Left lung (tissue), 4 donors: ENCODE measurements at regions not wholly inside any gene's neighbourhood (a gene's known extent, or its start where the extent isn't known, plus 50 kb on each side); places are given as distances from the start of the nearest gene placed in this dataset.

ENCODE experiments used
- ATAC-seq: fragments of 200-7000 bp; cut with Tn5 transposase; one replicate; pipeline ENCODE4 v1.9.1; 2020; ENCODE audit warnings: moderate library complexity
- DNase-seq, 4 donors: peaks; one replicate each; pipeline ENCODE4 v3.0.0-alpha.2; 2013 to 2020
- H3K27ac ChIP-seq, 2 donors: fragments of 200-600 bp; sonication (generic) in 1 of 2; one replicate each; pipeline versions ENCODE4 v1.5.0 to v1.8.0; 2020 to 2021
- H3K27me3 ChIP-seq, 2 donors: fragments of 200-600 bp; sonication (generic) in 1 of 2; one replicate each; pipeline versions ENCODE4 v1.5.0 to v1.8.0; 2020 to 2021
- H3K36me3 ChIP-seq, 2 donors: fragments of 200-600 bp; sonication (generic) in 1 of 2; one replicate each; pipeline versions ENCODE4 v1.5.0 to v1.8.0; 2020 to 2021
- H3K4me1 ChIP-seq, 2 donors: fragments of 200-600 bp; one replicate each; pipeline ENCODE4 v1.8.0; 2021
- H3K4me3 ChIP-seq, 2 donors: fragments of 200-600 bp; sonication (generic) in 1 of 2; one replicate each; pipeline versions ENCODE4 v1.5.0 to v1.8.0; 2020 to 2021; ENCODE audit warnings: mild to moderate bottlenecking in 1 of 2
- H3K9me3 ChIP-seq, 2 donors: fragments of 200-600 bp; sonication (generic) in 1 of 2; one replicate each; pipeline versions ENCODE4 v1.5.0 to v1.8.0; 2020 to 2021
- CTCF ChIP-seq, 2 donors: fragments of 200-600 bp; sonication (generic) in 1 of 2; IDR thresholded peaks; one replicate each; pipeline versions ENCODE4 v1.5.0 to v1.8.0; 2021; ENCODE audit warnings: antibody characterized with exemption in 2 of 2
- intact Hi-C, 2 donors: fragments of 100-400 bp; cut with DNase I; formaldehyde crosslinking; loops; one replicate each; pipeline versions ENCODE4 v1.11.2 to v1.14.2; 2022
- donor health status: DM: no; HTN: yes; CAD: no.
- donor health status: DM: no; HTN: no; CAD: no.

DNA sequence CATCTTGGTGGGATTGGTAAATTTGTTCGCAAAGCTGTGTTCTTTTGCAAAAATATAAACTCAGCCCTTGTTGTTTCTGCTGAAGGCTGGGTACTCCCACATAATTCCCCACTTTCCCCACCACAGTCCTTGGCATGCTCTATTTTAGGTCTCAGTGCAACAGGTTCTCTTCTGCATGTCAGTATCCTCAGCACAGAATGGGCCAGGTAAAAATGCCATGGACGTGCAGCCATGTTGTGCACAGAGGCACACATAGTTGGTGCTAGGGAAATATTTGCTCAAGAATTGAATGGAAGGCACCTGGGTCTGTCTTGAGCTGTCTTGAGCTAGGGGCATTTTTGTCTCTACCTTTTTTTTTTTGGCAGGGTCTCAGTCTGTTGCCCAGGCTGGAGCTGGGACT lies 87.8 kb upstream of the LHX5 start:
- Histone ChIP-seq H3K36me3 (no peaks in the 10 kb centered on the region), H3K27ac (no peak overlapping the region), H3K4me1 (no peaks in the 10 kb centered on the region), H3K27me3 (peaks cover 0 to 70% of the 10 kb centered on the region in 2 donors), H3K9me3 (no peaks in the 10 kb centered on the region), H3K4me3 (no peak overlapping the region)
- intact Hi-C loops = no loop called here
- ATAC-seq (no peak), DNase-seq (no peak)
- no peak for TF ChIP-seq CTCF (IDR thresholded peaks at IDR 0.05)

DNA sequence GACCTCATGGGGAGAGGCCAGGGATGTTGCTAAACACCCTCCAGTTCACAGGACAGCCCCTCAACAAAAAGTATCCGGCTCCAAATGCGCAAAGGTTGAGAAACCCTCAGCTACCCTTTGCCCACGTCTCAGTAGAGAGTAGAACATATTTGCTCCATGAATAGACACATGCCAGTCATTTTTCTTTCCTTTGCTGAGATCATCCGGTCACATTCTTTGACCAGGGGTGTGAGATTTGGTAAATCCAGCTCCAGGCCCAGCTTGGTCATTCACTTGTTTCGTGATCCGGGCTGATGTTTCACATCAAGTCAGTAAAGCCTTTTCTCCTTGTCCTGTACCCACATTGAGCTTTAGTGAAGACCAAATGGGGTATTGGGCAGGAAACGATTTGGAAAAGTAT lies 83.6 kb upstream of the LHX5 start:
- ATAC-seq = no peak
- no peak for DNase-seq
- no peaks in the 10 kb centered on the region for H3K36me3 ChIP-seq
- H3K4me1 ChIP-seq = no peaks in the 10 kb centered on the region
- no peak overlapping the region for H3K27ac ChIP-seq
- H3K4me3 ChIP-seq = no peak overlapping the region
- H3K27me3 ChIP-seq = peaks cover 0 to 66% of the 10 kb centered on the region in 2 donors
- H3K9me3 ChIP-seq = no peaks in the 10 kb centered on the region
- intact Hi-C loops = no loop called here
- no peak for TF ChIP-seq CTCF (IDR thresholded peaks at IDR 0.05)

DNA sequence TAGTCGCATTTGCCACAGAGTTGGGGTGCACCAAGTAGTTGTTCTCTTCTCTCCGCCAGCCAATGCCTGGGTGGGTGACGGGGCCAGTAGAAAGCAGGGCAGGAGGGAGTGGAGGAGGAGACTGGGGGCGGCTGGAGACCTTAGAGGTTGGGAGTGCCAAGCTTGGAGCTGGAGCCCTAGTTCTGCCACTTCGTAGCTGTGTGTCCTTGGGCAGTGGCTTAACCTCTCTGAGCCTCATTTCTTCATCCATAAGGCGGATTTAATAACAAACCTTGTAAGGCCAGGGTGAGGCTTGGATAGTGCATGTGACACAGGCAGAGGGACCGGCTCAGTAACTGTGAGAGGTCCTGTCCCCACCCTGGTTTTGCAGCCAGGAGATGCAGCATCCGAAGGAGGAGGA lies 81.1 kb upstream of the LHX5 start:
- H3K27ac ChIP-seq = no peak overlapping the region
- ATAC-seq (no peak), DNase-seq (no peak)
- intact Hi-C loops = no loop called here
- TF ChIP-seq CTCF (IDR thresholded peaks at IDR 0.05) = no peak
- peaks cover 0 to 55% of the 10 kb centered on the region in 2 donors for H3K27me3 ChIP-seq
- H3K9me3 ChIP-seq = peaks cover 0 to 7% of the 10 kb centered on the region in 2 donors
- no peaks in the 10 kb centered on the region for H3K4me1 ChIP-seq
- no peaks in the 10 kb centered on the region for H3K36me3 ChIP-seq
- H3K4me3 ChIP-seq = no peak overlapping the region

- no peak overlapping the region for H3K27ac ChIP-seq
- peaks cover 0 to 57% of the 10 kb centered on the region in 2 donors for H3K27me3 ChIP-seq
- no peak for DNase-seq
- ATAC-seq = no peak
- H3K4me1 ChIP-seq = no peaks in the 10 kb centered on the region
- intact Hi-C loops = no loop called here
- H3K4me3 ChIP-seq = no peak overlapping the region
- H3K9me3 ChIP-seq = peaks cover 0 to 7% of the 10 kb centered on the region in 2 donors
- H3K36me3 ChIP-seq = no peaks in the 10 kb centered on the region
- TF ChIP-seq CTCF (IDR thresholded peaks at IDR 0.05) = no peak
These were observed 79.9 kb upstream of the LHX5 start for GRCh38 chr12:113551563-113551962.

DNA sequence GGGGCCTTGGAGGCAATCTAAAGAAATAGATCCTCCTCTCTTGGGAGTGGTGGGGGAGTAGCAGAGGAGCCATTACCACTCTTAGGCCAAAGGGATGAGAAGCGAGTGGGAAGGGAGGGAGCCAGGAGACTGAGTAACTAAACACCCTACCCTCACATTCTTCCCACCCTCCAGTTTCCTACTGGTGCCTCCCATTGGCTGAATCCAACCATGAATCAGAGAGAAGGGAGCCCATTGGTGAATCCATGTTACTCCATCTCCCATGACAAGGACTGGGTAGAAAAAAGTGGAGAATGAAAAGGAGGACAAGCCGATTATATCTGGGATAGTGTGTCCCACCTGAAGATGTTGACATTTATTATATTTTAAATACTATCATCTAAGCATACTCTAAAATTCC lies 76.8 kb upstream of the LHX5 start:
- no peak for DNase-seq
- Histone ChIP-seq H3K27ac (no peak overlapping the region), H3K36me3 (no peaks in the 10 kb centered on the region), H3K27me3 (peaks cover 0 to 40% of the 10 kb centered on the region in 2 donors), H3K4me1 (no peaks in the 10 kb centered on the region), H3K9me3 (peaks cover 0 to 7% of the 10 kb centered on the region in 2 donors), H3K4me3 (no peak overlapping the region)
- TF ChIP-seq CTCF (IDR thresholded peaks at IDR 0.05) = no peak
- intact Hi-C loops = no loop called here
- no peak for ATAC-seq
